Activated naive CD8-positive, alpha-beta T cell (primary cell): ENCODE measurements at regions not wholly inside any gene's neighbourhood (a gene's known extent, or its start where the extent isn't known, plus 50 kb on each side); places are given as distances from the start of the nearest gene placed in this dataset.

Source experiments
- H3K27ac Mint-ChIP-seq: one replicate; pipeline ENCODE4 v1.8.0; 2021; ENCODE audit warnings: mixed read lengths
- H3K27me3 Mint-ChIP-seq: one replicate; pipeline ENCODE4 v1.8.0; 2021; ENCODE audit warnings: mixed read lengths
- H3K36me3 Mint-ChIP-seq: one replicate; pipeline ENCODE4 v1.8.0; 2021; ENCODE audit warnings: mixed read lengths
- H3K4me1 Mint-ChIP-seq: one replicate; pipeline ENCODE4 v1.8.0; 2021; ENCODE audit warnings: low read depth, mixed read lengths
- H3K4me3 Mint-ChIP-seq: one replicate; pipeline ENCODE4 v1.8.0; 2021; ENCODE audit warnings: mild to moderate bottlenecking, mixed read lengths
- H3K9me3 Mint-ChIP-seq: one replicate; pipeline ENCODE4 v1.8.0; 2021; ENCODE audit warnings: low read depth, mixed read lengths

GRCh38 chr3:105040026-105040622 lies 326.6 kb upstream of the ALCAM start:
- no peaks in the 10 kb centered on the region for H3K27me3 Mint-ChIP-seq
- H3K4me3 Mint-ChIP-seq, result no peak overlapping the region
- no peaks in the 10 kb centered on the region for H3K4me1 Mint-ChIP-seq
- H3K9me3 Mint-ChIP-seq, result no peaks in the 10 kb centered on the region
- H3K36me3 Mint-ChIP-seq, result no peaks in the 10 kb centered on the region
- no peak overlapping the region for H3K27ac Mint-ChIP-seq

- H3K36me3 Mint-ChIP-seq, result no peaks in the 10 kb centered on the region
- no peak overlapping the region for H3K4me3 Mint-ChIP-seq
- H3K9me3 Mint-ChIP-seq, result no peaks in the 10 kb centered on the region
- peaks cover 1% of the 10 kb centered on the region for H3K27me3 Mint-ChIP-seq
- no peak overlapping the region for H3K27ac Mint-ChIP-seq
- no peaks in the 10 kb centered on the region for H3K4me1 Mint-ChIP-seq
Measured at GRCh38 chr3:105042586-105042985, 324.1 kb upstream of the ALCAM start.

GRCh38 chr3:105051111-105051510 lies 315.6 kb upstream of the ALCAM start:
- H3K36me3 Mint-ChIP-seq, result no peaks in the 10 kb centered on the region
- H3K4me3 Mint-ChIP-seq, result no peak overlapping the region
- no peaks in the 10 kb centered on the region for H3K27me3 Mint-ChIP-seq
- no peaks in the 10 kb centered on the region for H3K4me1 Mint-ChIP-seq
- no peaks in the 10 kb centered on the region for H3K9me3 Mint-ChIP-seq
- H3K27ac Mint-ChIP-seq, result no peak overlapping the region

- no peak overlapping the region for H3K4me3 Mint-ChIP-seq
- no peaks in the 10 kb centered on the region for H3K27me3 Mint-ChIP-seq
- no peaks in the 10 kb centered on the region for H3K36me3 Mint-ChIP-seq
- no peaks in the 10 kb centered on the region for H3K4me1 Mint-ChIP-seq
- no peak overlapping the region for H3K27ac Mint-ChIP-seq
- H3K9me3 Mint-ChIP-seq, result no peaks in the 10 kb centered on the region
Measured at GRCh38 chr3:105051972-105052371, 314.7 kb upstream of the ALCAM start.

- Mint-ChIP-seq H3K27me3 (peaks cover 1% of the 10 kb centered on the region), H3K4me3 (no peak overlapping the region), H3K4me1 (no peaks in the 10 kb centered on the region), H3K9me3 (no peaks in the 10 kb centered on the region), H3K36me3 (no peaks in the 10 kb centered on the region), H3K27ac (no peak overlapping the region)
Measured at GRCh38 chr3:105062853-105063252, 303.9 kb upstream of the ALCAM start.

- Mint-ChIP-seq H3K27me3 (peaks cover 3% of the 10 kb centered on the region), H3K27ac (no peak overlapping the region), H3K4me1 (no peaks in the 10 kb centered on the region), H3K9me3 (no peaks in the 10 kb centered on the region), H3K36me3 (no peaks in the 10 kb centered on the region), H3K4me3 (no peak overlapping the region)
Measured at GRCh38 chr3:105065895-105066839, 300.5 kb upstream of the ALCAM start.

- Mint-ChIP-seq H3K27me3 (peaks cover 3% of the 10 kb centered on the region), H3K4me1 (no peaks in the 10 kb centered on the region), H3K4me3 (no peak overlapping the region), H3K27ac (no peak overlapping the region), H3K9me3 (no peaks in the 10 kb centered on the region), H3K36me3 (no peaks in the 10 kb centered on the region)
Measured at GRCh38 chr3:105067361-105067760, 299.3 kb upstream of the ALCAM start.

- Mint-ChIP-seq H3K9me3 (no peaks in the 10 kb centered on the region), H3K27ac (no peak overlapping the region), H3K36me3 (no peaks in the 10 kb centered on the region), H3K4me1 (no peaks in the 10 kb centered on the region), H3K27me3 (peaks cover 5% of the 10 kb centered on the region), H3K4me3 (no peak overlapping the region)
Measured at GRCh38 chr3:105077060-105077822, 289.5 kb upstream of the ALCAM start.

GRCh38 chr3:105083945-105084344 lies 282.8 kb upstream of the ALCAM start:
- no peak overlapping the region for H3K4me3 Mint-ChIP-seq
- H3K36me3 Mint-ChIP-seq, result no peaks in the 10 kb centered on the region
- H3K4me1 Mint-ChIP-seq, result no peaks in the 10 kb centered on the region
- H3K9me3 Mint-ChIP-seq, result no peaks in the 10 kb centered on the region
- no peak overlapping the region for H3K27ac Mint-ChIP-seq
- H3K27me3 Mint-ChIP-seq, result peaks cover 5% of the 10 kb centered on the region

- no peak overlapping the region for H3K27ac Mint-ChIP-seq
- H3K36me3 Mint-ChIP-seq, result no peaks in the 10 kb centered on the region
- no peaks in the 10 kb centered on the region for H3K4me1 Mint-ChIP-seq
- H3K9me3 Mint-ChIP-seq, result no peaks in the 10 kb centered on the region
- H3K27me3 Mint-ChIP-seq, result peaks cover 3% of the 10 kb centered on the region
- no peak overlapping the region for H3K4me3 Mint-ChIP-seq
Measured at GRCh38 chr3:105085506-105085905, 281.2 kb upstream of the ALCAM start.

GRCh38 chr3:105093371-105094252 lies 273.1 kb upstream of the ALCAM start:
- no peaks in the 10 kb centered on the region for H3K36me3 Mint-ChIP-seq

GRCh38 chr3:105094588-105094987 lies 272.1 kb upstream of the ALCAM start:
- Mint-ChIP-seq H3K27me3 (peaks cover 3% of the 10 kb centered on the region), H3K36me3 (no peaks in the 10 kb centered on the region), H3K9me3 (no peaks in the 10 kb centered on the region), H3K4me1 (no peaks in the 10 kb centered on the region), H3K27ac (no peak overlapping the region), H3K4me3 (no peak overlapping the region)

More at GRCh38 chr3:105093371-105094252, 273.1 kb upstream of the ALCAM start:
- H3K27ac Mint-ChIP-seq, result no peak overlapping the region
- H3K4me1 Mint-ChIP-seq, result no peaks in the 10 kb centered on the region
- H3K9me3 Mint-ChIP-seq, result no peaks in the 10 kb centered on the region
- no peak overlapping the region for H3K4me3 Mint-ChIP-seq
- peaks cover 3% of the 10 kb centered on the region for H3K27me3 Mint-ChIP-seq

- Mint-ChIP-seq H3K27me3 (peaks cover 6% of the 10 kb centered on the region), H3K27ac (no peak overlapping the region), H3K4me1 (no peaks in the 10 kb centered on the region), H3K36me3 (no peaks in the 10 kb centered on the region), H3K4me3 (no peak overlapping the region), H3K9me3 (no peaks in the 10 kb centered on the region)
Measured at GRCh38 chr3:105096071-105096470, 270.6 kb upstream of the ALCAM start.

- H3K27ac Mint-ChIP-seq, result no peak overlapping the region
- H3K27me3 Mint-ChIP-seq, result peaks cover 3% of the 10 kb centered on the region
- H3K4me1 Mint-ChIP-seq, result no peaks in the 10 kb centered on the region
- no peak overlapping the region for H3K4me3 Mint-ChIP-seq
- no peaks in the 10 kb centered on the region for H3K9me3 Mint-ChIP-seq
- H3K36me3 Mint-ChIP-seq, result no peaks in the 10 kb centered on the region
Measured at GRCh38 chr3:105101603-105102002, 265.1 kb upstream of the ALCAM start.
